ENCODE measurements at regions not wholly inside any gene's neighbourhood (a gene's known extent, or its start where the extent isn't known, plus 50 kb on each side); places are given as distances from the start of the nearest gene placed in this dataset.
"Not testable (repeated sequence)": the region's sequence is repeated elsewhere in the genome, so short reads cannot be mapped to it uniquely, and the experiment has no call there.

DNA sequence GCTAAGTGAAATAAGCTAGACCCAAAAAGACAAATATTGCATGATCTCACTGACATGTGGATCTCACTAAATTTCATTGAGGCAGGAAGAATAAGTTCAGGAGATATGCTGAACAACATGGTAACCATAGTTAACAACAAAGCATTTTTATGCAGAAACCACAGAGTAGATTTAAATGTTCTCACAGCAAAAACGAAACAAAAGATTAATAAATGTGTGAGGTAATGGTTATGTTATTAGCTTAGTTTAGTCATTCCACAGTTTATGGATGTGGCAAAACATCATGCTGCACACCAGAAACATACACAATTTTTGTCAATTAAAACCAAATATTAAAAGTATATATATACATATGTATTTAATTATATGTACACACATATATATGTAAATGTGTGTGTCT is 765.8 kb downstream of the SLITRK5 start:
- no peak for DNase-seq

DNA sequence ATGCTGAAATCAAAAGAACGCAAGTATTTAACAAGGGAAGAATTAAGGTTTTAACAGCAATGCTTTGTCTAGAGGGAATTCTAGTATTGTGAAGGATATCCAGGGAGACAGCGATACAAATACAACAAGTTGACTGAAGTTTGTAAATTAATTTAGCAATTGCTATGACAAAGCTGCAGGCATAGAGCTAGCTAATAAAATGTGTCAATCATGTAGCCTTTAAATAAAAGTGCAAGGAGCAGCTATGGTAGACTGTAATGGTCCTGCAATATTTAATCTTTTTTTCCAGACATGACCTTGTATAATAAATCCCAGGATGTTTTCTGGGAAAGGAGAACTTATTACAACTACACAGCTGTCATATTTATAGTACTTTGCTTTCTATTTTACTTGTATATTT is 779.3 kb downstream of the SLITRK5 start:
- DNase-seq: no peak

- DNase-seq: no peak
Observed at GRCh38 chr13:88456151-88456550, 785.0 kb downstream of the SLITRK5 start.

- no peak for DNase-seq
Observed at GRCh38 chr13:88459331-88459730, 788.2 kb downstream of the SLITRK5 start.

- no peak for DNase-seq
Observed at GRCh38 chr13:88461272-88462009, 790.3 kb downstream of the SLITRK5 start.

- DNase-seq: no peak
Observed at GRCh38 chr13:88464851-88465250, 793.7 kb downstream of the SLITRK5 start.

- DNase-seq: no peak
Observed at GRCh38 chr13:88472316-88472715, 801.1 kb downstream of the SLITRK5 start.

GRCh38 chr13:88483202-88483601 is 812.0 kb downstream of the SLITRK5 start:
- no peak for DNase-seq

DNA sequence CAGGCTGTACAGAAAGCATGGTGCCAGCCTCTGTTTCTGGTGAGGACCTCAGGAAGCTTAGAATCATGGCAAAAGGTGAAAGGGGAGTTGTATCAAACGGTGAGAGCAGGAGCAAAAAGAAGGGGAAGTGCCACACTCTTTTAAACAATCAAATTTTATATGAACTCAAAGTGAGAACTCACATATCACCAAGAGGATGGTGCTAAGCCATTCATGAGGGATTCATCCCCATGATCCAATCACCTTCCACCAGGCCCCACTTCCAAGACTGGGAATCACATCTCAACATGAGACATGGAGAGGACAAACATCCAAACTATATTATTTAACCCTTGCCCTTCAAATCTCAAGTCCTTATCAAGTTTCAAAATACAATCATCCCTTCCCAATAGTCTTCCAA is 836.7 kb downstream of the SLITRK5 start:
- no peak for DNase-seq

GRCh38 chr13:88512993-88513392 is 841.8 kb downstream of the SLITRK5 start:
- not testable (repeated sequence) for DNase-seq

- no peak for DNase-seq
Observed at GRCh38 chr13:88526186-88526852, 855.1 kb downstream of the SLITRK5 start.

- no peak for DNase-seq
Observed at GRCh38 chr13:88526853-88527215, 855.7 kb downstream of the SLITRK5 start.

DNA sequence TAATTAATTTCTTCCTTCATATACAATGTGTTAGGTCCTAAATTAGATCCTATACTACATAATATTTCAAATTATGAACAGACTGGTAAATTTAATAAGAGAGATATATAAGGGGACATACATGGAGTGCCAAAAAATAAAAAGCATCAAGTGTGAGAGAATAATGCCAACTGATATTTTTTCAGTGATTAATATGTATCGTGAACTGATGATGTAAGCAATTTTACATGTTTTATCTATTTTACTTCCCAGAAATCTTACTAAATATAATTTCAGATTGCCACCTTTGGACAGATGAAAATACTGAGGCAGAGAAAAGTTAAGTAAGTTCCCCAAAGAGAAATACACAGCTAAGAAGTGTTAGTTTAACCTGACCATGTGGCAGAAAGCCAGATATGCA is 870.8 kb downstream of the SLITRK5 start:
- no peak for DNase-seq

GRCh38 chr13:88544836-88545235 is 873.7 kb downstream of the SLITRK5 start:
- no peak for DNase-seq

GRCh38 chr13:88552966-88553365 is 881.8 kb downstream of the SLITRK5 start:
- DNase-seq: no peak

DNA sequence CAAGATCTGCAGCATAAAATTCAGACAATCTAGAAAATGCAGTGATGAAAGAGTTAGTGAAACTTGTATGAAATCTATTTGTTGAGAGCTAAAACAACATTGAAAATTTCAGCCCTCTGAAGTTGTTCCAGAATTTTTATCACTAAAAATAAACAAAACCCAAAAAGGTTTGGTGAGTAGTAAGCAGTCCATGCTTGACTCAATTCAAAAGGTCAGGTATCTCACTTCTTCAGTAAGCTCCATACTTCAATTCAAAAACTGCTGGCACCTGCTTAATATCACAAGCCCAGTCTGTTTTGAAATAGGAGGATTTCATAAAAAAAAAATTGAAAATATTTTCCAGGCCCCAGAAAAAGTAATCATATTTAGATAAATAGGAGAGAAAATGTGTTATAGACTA is 894.4 kb downstream of the SLITRK5 start:
- no peak for DNase-seq

DNA sequence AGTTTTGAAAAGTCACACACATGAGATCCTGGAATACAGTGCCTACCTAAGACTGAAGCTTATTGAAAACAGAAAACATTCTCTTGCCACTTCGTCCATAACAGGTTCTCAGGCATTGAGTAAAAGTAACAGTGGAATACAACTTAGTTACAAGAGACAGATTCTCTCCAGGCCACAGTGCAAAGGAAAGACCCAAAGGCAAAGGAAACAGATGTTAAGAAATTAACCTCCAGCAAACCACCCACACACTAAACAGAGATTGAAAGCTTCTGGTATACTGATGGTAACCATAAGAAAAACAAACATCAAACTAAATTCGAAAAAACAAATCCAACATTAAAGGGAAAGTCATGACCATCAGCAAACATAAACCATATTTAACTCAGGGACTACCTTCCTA is 914.7 kb downstream of the SLITRK5 start:
- no peak for DNase-seq

DNA sequence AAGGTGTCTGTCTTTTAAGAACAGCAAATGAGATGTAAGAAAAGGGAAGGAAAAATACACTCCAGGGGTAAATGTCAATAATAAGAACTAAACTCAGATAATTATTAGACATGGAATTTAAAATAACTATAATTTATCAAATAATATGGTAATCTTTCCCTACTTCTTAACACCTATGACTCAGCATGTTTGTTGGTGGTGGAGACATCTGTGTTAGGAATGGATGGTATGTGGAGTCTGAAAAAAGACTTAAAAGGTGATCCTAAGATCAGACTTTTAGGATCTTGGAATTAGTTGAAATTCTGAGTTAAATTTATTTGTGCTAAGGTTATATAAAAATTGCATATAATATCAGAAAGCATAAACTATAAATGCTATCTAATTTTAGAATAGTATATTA is 915.1 kb downstream of the SLITRK5 start:
- no peak for DNase-seq

DNA sequence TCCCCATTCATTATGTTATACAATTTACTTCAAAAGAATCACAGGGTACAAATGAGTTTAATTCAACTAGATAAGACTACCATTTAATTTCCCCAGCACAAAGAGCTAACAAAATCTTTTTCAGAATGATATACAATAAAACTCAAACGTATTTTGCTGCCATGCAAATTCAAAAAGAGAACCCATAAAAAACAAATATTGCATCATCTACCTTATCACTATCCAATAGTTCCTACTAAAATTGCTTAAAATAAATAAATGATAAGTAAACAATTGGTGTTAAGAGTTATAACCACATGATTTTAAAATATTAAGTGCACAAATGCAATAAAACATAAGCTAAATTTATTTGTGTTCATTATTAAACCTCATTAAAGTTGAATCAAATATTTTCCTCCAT is 919.4 kb downstream of the SLITRK5 start:
- DNase-seq: no peak

GRCh38 chr13:88592105-88592504 is 920.9 kb downstream of the SLITRK5 start:
- no peak for DNase-seq

- DNase-seq: no peak
Observed at GRCh38 chr13:88601949-88602348, 930.8 kb downstream of the SLITRK5 start.

DNA sequence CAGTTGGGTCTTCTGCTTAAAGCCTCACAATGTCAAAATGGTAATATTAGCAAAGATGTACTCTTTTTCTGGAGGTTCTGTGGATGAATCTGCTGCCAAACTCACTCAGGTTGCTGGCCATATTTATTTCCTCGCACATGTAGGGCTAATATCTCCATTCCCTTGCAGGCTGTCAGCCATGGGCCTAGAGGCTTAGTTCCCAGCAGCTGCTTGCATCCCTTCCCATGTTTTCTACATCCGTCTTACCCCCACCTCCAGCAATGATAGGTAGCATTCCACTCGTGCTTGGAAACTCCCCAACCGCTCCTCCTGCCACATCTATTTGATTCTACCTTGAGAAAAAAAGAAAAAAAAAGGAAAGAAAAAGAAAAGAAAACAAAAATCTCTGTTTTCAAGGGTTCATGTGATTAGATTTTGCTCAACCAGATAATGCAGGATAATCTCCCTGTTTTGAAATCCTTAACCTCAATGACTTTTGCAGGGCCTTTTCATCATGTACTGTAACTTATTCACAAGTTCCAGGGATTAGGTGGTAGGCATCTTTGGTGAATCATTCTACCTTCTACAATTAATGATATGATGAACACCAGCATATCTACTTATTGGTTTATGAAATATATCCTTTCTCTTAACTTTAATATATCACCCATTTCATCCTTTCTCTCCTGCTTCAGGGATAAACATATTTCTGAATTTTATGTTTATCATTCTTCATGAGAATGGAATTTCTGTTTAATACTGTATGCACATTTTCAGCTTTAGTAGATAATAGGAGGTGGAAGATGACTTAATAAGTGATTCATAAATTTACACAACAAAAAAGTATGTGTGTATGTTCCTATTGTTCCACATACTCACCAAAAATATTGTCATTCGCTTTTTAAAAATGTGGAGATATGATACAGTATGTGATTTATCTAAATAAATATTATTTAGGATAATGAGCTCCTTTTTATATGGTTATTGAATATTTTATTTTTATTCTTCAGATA is 931.9 kb downstream of the SLITRK5 start:
- DNase-seq: no peak

DNA sequence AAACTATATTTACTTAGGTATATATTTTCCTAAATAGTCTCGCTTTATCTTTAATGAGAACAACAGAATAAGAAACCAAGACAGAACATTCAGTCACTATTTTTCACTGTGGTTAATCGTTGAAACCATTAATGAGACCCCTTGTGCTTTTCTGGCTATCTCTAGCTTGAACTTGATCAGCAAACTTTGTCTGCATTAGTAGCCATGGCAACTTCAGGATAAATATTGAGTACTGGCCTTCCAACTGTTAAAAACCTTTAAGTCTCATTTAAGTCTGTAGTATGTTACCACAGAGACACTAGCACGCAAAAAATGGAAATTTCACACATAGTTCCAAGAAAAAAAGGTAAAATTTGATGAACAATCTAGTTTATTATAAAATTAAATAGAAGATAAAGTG is 946.0 kb downstream of the SLITRK5 start:
- DNase-seq: no peak
